Thoracic aorta (tissue), 2 donors: ENCODE measurements at regions not wholly inside any gene's neighbourhood (a gene's known extent, or its start where the extent isn't known, plus 50 kb on each side); places are given as distances from the start of the nearest gene placed in this dataset.

Experiments
- ATAC-seq: fragments of 150-250 bp; one replicate; pipeline ENCODE4 v1.8.0; 2017; ENCODE audit warnings: low read depth; ENCODE audit not compliant: insufficient number of reproducible peaks, low FRiP score
- DNase-seq: peaks from one replicate; pipeline ENCODE4 v3.0.0-alpha.2; 2020; ENCODE audit warnings: low spot score
- H3K27ac ChIP-seq, 2 donors: fragments of 200-600 bp; sonication (generic); 1 replicate in 1 of 2; 2 replicates in 1 of 2; pipeline ENCODE4 v1.5.1; 2016; ENCODE audit warnings: mild to moderate bottlenecking in 2 of 2, moderate library complexity in 2 of 2
- H3K27me3 ChIP-seq: fragments of 200-600 bp; sonication (generic); replicated peaks from 2 replicates; pipeline ENCODE4 v1.6.0; 2016; ENCODE audit warnings: mild to moderate bottlenecking; ENCODE audit not compliant: insufficient read depth
- H3K36me3 ChIP-seq: fragments of 200-600 bp; sonication (generic); one replicate; pipeline ENCODE4 v1.5.1; 2016
- H3K4me1 ChIP-seq, 2 donors: fragments of 200-600 bp; sonication (generic); 1 replicate in 1 of 2; 2 replicates in 1 of 2; pipeline versions ENCODE4 v1.5.1 to v1.6.0; 2016; ENCODE audit warnings: low read depth in 2 of 2, mild to moderate bottlenecking in 1 of 2; ENCODE audit not compliant: control insufficient read depth in 1 of 2
- H3K4me3 ChIP-seq: fragments of 200-600 bp; sonication (generic); 2 replicates; pipeline ENCODE4 v1.5.1; 2016; ENCODE audit warnings: mild to moderate bottlenecking
- H3K9me3 ChIP-seq: fragments of 200-600 bp; sonication (generic); 2 replicates; pipeline ENCODE4 v1.5.1; 2016
- TF ChIP-seq, protein P1 (sequence below): fragments of 200-600 bp; sonication (generic); IDR thresholded peaks from one replicate; pipeline ENCODE4 v1.5.1; 2019; ENCODE audit warnings: antibody characterized with exemption

DNA sequence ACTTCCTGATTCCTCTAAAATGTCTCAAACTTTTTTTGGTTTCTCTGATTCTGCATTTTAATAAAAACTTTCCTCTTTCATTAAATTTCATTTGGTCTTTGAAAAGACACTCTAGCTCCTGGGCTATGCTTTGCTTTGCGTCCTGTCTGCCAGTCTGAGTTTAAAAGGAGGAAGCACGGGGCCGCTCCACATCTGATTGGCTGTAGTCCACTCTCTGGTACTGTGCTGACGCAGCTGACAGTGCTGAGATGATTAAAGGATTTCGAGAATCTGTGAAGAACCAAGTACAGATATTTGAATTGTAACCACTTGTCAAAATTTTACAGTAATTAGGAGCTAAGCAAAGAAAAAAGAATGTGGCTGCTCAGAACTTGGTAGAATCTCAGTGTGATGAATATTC, 199.6 kb upstream of the HNMT start:
- no peak overlapping the region for H3K27ac ChIP-seq
- no peak for ATAC-seq
- H3K9me3 ChIP-seq, result no peaks in the 10 kb centered on the region
- DNase-seq, result no peak
- H3K27me3 ChIP-seq, result no peaks in the 10 kb centered on the region
- H3K4me3 ChIP-seq, result no peak overlapping the region
- TF ChIP-seq, protein P1, sequence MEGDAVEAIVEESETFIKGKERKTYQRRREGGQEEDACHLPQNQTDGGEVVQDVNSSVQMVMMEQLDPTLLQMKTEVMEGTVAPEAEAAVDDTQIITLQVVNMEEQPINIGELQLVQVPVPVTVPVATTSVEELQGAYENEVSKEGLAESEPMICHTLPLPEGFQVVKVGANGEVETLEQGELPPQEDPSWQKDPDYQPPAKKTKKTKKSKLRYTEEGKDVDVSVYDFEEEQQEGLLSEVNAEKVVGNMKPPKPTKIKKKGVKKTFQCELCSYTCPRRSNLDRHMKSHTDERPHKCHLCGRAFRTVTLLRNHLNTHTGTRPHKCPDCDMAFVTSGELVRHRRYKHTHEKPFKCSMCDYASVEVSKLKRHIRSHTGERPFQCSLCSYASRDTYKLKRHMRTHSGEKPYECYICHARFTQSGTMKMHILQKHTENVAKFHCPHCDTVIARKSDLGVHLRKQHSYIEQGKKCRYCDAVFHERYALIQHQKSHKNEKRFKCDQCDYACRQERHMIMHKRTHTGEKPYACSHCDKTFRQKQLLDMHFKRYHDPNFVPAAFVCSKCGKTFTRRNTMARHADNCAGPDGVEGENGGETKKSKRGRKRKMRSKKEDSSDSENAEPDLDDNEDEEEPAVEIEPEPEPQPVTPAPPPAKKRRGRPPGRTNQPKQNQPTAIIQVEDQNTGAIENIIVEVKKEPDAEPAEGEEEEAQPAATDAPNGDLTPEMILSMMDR, result no peak
- H3K4me1 ChIP-seq, result no peaks in the 10 kb centered on the region
- no peaks in the 10 kb centered on the region for H3K36me3 ChIP-seq

DNA sequence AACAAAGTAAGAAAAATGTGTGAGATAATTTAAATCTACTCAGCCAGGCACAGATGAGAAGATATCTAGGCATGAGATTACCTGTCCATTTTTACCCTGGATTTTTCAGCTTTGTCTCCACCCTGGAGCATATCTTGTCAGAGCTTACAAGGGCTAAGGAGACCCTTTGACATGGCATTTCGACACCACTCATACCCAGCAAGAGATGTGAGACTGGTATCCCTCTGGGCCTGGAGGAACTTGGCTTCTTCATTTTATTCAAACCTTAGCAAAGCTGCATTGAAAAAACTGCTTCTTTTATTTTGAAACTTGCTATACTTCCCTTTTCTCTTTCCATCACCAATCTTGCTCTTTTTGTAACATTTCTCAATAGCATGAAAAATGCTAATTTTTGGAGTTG, 194.9 kb upstream of the HNMT start:
- H3K4me3 ChIP-seq, result no peak overlapping the region
- no peaks in the 10 kb centered on the region for H3K27me3 ChIP-seq
- no peaks in the 10 kb centered on the region for H3K4me1 ChIP-seq
- no peaks in the 10 kb centered on the region for H3K9me3 ChIP-seq
- no peak for ATAC-seq
- no peak overlapping the region for H3K27ac ChIP-seq
- TF ChIP-seq, protein P1, result no peak
- no peaks in the 10 kb centered on the region for H3K36me3 ChIP-seq
- no peak for DNase-seq

GRCh38 chr2:137770166-137770565, 194.1 kb upstream of the HNMT start:
- H3K27me3 ChIP-seq, result no peaks in the 10 kb centered on the region
- H3K27ac ChIP-seq, result no peak overlapping the region
- TF ChIP-seq, protein P1, result no peak
- DNase-seq (no peak), ATAC-seq (no peak)
- H3K9me3 ChIP-seq, result no peaks in the 10 kb centered on the region
- H3K36me3 ChIP-seq, result no peaks in the 10 kb centered on the region
- no peak overlapping the region for H3K4me3 ChIP-seq
- no peaks in the 10 kb centered on the region for H3K4me1 ChIP-seq

DNA sequence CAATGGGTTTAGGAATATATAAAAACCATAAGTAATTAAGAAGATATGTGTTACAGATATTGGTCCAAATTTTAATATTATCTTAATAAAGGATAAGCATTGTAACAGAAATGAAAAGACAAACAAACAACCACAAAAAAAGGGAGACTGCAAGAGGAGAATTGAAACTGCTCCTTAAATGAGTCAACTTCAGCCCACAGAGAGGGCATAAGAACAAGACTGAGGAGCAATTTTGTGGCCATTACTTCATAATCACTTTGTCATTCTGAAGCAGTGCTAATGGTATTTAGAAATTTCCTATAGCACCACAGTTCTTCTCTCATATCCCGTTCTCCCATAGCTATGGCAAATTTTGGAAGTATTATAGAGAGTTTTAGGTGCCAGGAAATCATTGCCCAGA, 193.2 kb upstream of the HNMT start:
- H3K36me3 ChIP-seq, result no peaks in the 10 kb centered on the region
- no peak overlapping the region for H3K4me3 ChIP-seq
- no peaks in the 10 kb centered on the region for H3K4me1 ChIP-seq
- ATAC-seq (no peak), DNase-seq (no peak)
- TF ChIP-seq, protein P1, result no peak
- no peaks in the 10 kb centered on the region for H3K27me3 ChIP-seq
- no peaks in the 10 kb centered on the region for H3K9me3 ChIP-seq
- H3K27ac ChIP-seq, result no peak overlapping the region

GRCh38 chr2:137772451-137772850, 191.8 kb upstream of the HNMT start:
- Histone ChIP-seq H3K4me1 (no peaks in the 10 kb centered on the region), H3K27ac (no peak overlapping the region), H3K9me3 (no peaks in the 10 kb centered on the region), H3K4me3 (no peak overlapping the region), H3K27me3 (no peaks in the 10 kb centered on the region), H3K36me3 (no peaks in the 10 kb centered on the region)
- TF ChIP-seq, protein P1, result no peak
- DNase-seq, result no peak
- no peak for ATAC-seq
